Type B pancreatic cell (in vitro differentiated cells): ENCODE measurements at regions not wholly inside any gene's neighbourhood (a gene's known extent, or its start where the extent isn't known, plus 50 kb on each side); places are given as distances from the start of the nearest gene placed in this dataset.
"Not testable (repeated sequence)": the region's sequence is repeated elsewhere in the genome, so short reads cannot be mapped to it uniquely, and the experiment has no call there.

Source experiments
- DNase-seq: peaks from one replicate; pipeline ENCODE4 v3.0.0; 2021; ENCODE audit warnings: mixed read lengths; ENCODE audit not compliant: unreplicated experiment; ENCODE audit errors: extremely low spot score
- H3K27ac Mint-ChIP-seq: 2 replicates; pipeline ENCODE4 v1.8.0; 2021; ENCODE audit warnings: mild to moderate bottlenecking, mixed read lengths
- H3K27me3 Mint-ChIP-seq: 2 replicates; pipeline ENCODE4 v1.8.0; 2021; ENCODE audit warnings: mixed read lengths
- H3K36me3 Mint-ChIP-seq: 2 replicates; pipeline ENCODE4 v1.8.0; 2021; ENCODE audit warnings: mixed read lengths
- H3K4me1 Mint-ChIP-seq: one replicate; pipeline ENCODE4 v1.8.0; 2021; ENCODE audit warnings: mixed read lengths; ENCODE audit not compliant: unreplicated experiment
- H3K4me3 Mint-ChIP-seq: 2 replicates; pipeline ENCODE4 v1.8.0; 2021; ENCODE audit warnings: mild to moderate bottlenecking, mixed read lengths
- H3K9me3 Mint-ChIP-seq: 2 replicates; pipeline ENCODE4 v1.8.0; 2021; ENCODE audit warnings: mixed read lengths
- TF ChIP-seq, protein P1 (sequence below): fragments of 200-600 bp; sonication (generic); conservative IDR thresholded peaks from 2 replicates; pipeline ENCODE4 v1.5.0; 2021; ENCODE audit warnings: antibody characterized with exemption, mild to moderate bottlenecking

DNA sequence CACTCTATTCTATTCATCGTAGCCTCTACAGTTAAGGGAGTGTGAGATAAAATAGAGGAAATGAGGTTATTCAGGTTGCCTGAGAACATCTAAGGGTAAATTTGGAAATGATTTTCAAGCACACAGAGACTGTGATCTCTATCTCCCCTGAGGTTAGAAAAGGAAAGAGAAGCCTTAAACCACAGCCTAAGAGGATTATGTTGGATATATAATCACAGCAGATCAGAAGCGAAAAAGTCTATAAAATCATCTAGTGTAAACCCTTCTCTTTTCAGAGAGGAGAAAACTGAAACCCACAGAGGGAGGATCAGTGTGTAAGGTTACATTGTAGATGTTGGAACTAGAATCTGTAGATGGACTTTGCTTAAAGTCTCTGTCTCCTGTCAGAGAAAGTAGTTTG is 90.6 kb upstream of the SEMA3E start:
- H3K27me3 Mint-ChIP-seq, result no peaks in the 10 kb centered on the region

DNA sequence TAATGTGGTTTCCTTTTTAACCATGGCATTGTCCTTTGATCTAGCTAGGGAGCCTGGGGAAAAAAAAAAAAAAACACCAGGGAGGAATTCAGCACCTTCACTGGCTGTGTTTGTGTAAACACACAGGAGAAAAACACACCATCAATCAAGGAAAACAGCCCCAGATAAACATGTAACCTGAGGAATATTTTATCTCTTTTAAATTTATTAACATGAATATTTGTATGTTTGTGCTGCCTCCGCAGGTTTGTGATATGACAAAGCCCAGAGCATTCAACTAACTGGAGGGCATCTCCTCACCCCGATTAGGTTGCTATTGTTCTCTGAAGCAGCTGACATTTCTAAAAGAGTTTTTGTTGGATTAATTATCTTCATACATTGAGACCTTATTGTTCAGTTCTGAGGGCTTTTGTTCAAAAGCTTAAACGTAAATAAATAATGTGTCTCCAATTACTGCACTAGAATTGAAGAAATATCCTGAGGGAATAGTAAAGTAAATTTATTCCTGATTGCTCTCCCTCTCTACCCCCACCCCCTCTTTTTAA is 89.4 kb upstream of the SEMA3E start:
- H3K9me3 Mint-ChIP-seq, result peaks cover 4% of the 10 kb centered on the region
- no peak overlapping the region for H3K4me3 Mint-ChIP-seq
- no peaks in the 10 kb centered on the region for H3K27me3 Mint-ChIP-seq

More for the DNA sequence above, 90.6 kb upstream of the SEMA3E start:
- Mint-ChIP-seq H3K4me3 (no peak overlapping the region), H3K36me3 (no peaks in the 10 kb centered on the region), H3K27ac (no peak overlapping the region), H3K9me3 (peaks cover 4% of the 10 kb centered on the region), H3K4me1 (peaks cover 7% of the 10 kb centered on the region)
- TF ChIP-seq, protein P1, sequence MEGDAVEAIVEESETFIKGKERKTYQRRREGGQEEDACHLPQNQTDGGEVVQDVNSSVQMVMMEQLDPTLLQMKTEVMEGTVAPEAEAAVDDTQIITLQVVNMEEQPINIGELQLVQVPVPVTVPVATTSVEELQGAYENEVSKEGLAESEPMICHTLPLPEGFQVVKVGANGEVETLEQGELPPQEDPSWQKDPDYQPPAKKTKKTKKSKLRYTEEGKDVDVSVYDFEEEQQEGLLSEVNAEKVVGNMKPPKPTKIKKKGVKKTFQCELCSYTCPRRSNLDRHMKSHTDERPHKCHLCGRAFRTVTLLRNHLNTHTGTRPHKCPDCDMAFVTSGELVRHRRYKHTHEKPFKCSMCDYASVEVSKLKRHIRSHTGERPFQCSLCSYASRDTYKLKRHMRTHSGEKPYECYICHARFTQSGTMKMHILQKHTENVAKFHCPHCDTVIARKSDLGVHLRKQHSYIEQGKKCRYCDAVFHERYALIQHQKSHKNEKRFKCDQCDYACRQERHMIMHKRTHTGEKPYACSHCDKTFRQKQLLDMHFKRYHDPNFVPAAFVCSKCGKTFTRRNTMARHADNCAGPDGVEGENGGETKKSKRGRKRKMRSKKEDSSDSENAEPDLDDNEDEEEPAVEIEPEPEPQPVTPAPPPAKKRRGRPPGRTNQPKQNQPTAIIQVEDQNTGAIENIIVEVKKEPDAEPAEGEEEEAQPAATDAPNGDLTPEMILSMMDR, result no peak
- no peak for DNase-seq

DNA sequence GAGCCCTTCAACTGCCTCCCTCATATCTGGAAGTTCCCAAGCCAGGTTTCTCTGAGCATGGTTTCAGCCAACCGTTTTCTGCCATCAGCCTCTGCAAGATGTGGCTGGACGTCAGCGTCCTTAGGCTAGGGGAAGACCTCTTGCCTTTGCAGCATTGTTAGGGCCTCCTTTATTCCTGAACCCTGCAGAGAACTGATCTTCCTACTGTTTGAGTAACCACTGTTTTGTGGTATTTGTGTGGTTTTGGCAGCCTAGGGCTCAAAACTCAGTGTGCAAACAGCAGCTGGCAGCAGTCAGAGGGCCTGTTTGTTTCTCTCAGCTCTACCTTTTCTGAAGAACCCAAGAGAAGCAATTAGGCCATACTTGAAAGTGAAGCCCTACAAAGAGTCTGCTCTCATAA is 83.4 kb upstream of the SEMA3E start:
- no peak for DNase-seq
- peaks cover 6% of the 10 kb centered on the region for H3K9me3 Mint-ChIP-seq
- TF ChIP-seq, protein P1, result no peak
- peaks cover 6% of the 10 kb centered on the region for H3K4me1 Mint-ChIP-seq
- no peaks in the 10 kb centered on the region for H3K27me3 Mint-ChIP-seq
- no peak overlapping the region for H3K4me3 Mint-ChIP-seq
- H3K36me3 Mint-ChIP-seq, result no peaks in the 10 kb centered on the region
- H3K27ac Mint-ChIP-seq, result no peak overlapping the region

More for the DNA sequence above, 89.4 kb upstream of the SEMA3E start:
- peaks cover 7% of the 10 kb centered on the region for H3K4me1 Mint-ChIP-seq
- no peak for DNase-seq
- H3K27ac Mint-ChIP-seq, result no peak overlapping the region
- H3K36me3 Mint-ChIP-seq, result no peaks in the 10 kb centered on the region
- TF ChIP-seq, protein P1, result no peak

DNA sequence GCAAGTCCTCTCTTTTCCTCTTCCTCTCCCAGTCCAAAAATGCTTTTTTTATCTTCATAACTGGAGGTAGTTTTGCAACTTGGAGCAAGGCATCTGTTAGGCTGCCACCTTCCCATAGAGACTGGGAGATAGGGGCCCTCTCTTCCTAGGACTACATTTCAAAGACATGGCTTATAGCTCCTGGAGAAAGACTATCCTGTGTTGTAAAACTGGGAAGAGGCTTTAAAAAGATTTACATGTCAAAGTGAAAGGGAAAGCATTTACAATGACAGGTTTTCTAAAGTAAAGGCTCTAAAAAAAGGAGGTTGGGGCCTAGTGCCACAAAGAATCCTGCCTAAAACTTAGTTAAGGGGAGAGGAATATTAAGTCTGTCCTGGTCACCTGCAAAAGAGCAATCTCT is 82.2 kb upstream of the SEMA3E start:
- no peak overlapping the region for H3K4me3 Mint-ChIP-seq
- no peaks in the 10 kb centered on the region for H3K36me3 Mint-ChIP-seq
- H3K9me3 Mint-ChIP-seq, result peaks cover 6% of the 10 kb centered on the region
- TF ChIP-seq, protein P1, result no peak
- H3K27me3 Mint-ChIP-seq, result no peaks in the 10 kb centered on the region
- DNase-seq, result no peak
- no peaks in the 10 kb centered on the region for H3K4me1 Mint-ChIP-seq
- no peak overlapping the region for H3K27ac Mint-ChIP-seq

DNA sequence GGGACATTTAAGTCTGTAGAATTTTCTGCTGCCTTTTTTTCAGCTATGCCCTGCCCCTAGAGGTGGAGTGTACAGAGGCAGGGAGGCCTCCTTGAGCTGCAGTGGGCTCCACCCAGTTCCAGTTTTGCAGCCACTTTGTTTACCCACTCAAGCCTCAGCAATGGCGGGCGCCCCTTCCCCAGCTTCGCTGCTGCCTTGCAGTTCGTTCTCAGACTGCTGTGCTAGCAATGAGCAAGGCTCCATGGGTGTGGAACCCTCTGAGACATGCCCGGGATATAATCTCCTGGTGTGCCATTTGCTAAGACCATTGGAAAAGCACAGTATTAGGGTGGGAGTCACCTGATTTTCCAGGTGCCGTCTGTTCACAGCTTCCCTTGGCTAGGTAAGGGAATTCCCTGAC is 68.0 kb upstream of the SEMA3E start:
- H3K27ac Mint-ChIP-seq, DNase-seq, H3K27me3 Mint-ChIP-seq, H3K4me3 Mint-ChIP-seq, H3K36me3 Mint-ChIP-seq, H3K4me1 Mint-ChIP-seq: not testable (repeated sequence)
- peaks cover 14% of the 10 kb centered on the region for H3K9me3 Mint-ChIP-seq

DNA sequence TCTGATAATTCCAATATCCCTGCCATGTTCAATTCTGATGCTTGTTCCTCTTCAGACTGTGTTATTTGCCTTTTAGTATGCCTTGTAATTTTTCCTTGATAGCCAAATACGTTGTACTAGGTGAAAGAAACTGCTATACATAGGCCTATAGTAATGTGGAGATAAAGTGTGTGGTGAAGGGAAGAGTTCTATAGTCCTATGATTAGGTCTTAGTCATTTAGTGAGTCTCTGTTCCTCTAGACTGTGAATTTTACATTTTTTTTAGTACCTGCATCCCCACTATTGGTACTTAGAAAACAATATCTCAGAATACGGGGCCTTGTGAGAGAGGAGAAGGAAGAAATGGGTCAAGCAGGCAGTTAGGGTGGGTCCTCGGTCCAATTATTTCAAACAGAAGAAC is 59.6 kb upstream of the SEMA3E start:
- H3K4me3 Mint-ChIP-seq, result no peak overlapping the region
- H3K9me3 Mint-ChIP-seq, result peaks cover 4% of the 10 kb centered on the region
- DNase-seq, result no peak
- H3K27me3 Mint-ChIP-seq, result no peaks in the 10 kb centered on the region
- H3K36me3 Mint-ChIP-seq, result no peaks in the 10 kb centered on the region
- H3K27ac Mint-ChIP-seq, result no peak overlapping the region
- TF ChIP-seq, protein P1, result no peak
- no peaks in the 10 kb centered on the region for H3K4me1 Mint-ChIP-seq
